B cell (primary cell): ENCODE measurements at regions not wholly inside any gene's neighbourhood (a gene's known extent, or its start where the extent isn't known, plus 50 kb on each side); places are given as distances from the start of the nearest gene placed in this dataset.

Source experiments
- ATAC-seq: fragments of 200-7000 bp; cut with Tn5 transposase; one replicate; pipeline ENCODE4 v1.10.0; 2021; ENCODE audit warnings: low read depth, mild to moderate bottlenecking, moderate number of reproducible peaks, moderate library complexity
- CTCF ChIA-PET: fragments of 350-600 bp; sonication (Branson Sonifier 250); formaldehyde crosslinking; loops from one replicate; lab custom pipeline; 2021; ENCODE audit warnings: antibody characterized with exemption, inconsistent platforms; lab: Charles Lee
- POLR2A ChIA-PET: fragments of 350-600 bp; sonication (Branson Sonifier 250); formaldehyde crosslinking; loops from one replicate; lab custom pipeline; 2021; ENCODE audit warnings: antibody characterized with exemption; lab: Charles Lee
- DNase-seq: peaks from one replicate; pipeline ENCODE4 v3.0.0; 2013
- H2AFZ ChIP-seq: 2 replicates; pipeline ENCODE4 v1.6.1; 2012; ENCODE audit warnings: mild to moderate bottlenecking, low read depth, low read length; ENCODE audit not compliant: insufficient read depth, poor library complexity, severe bottlenecking
- H3K27ac ChIP-seq, 2 donors: 1 replicate in 1 of 2; 2 replicates in 1 of 2; pipeline ENCODE4 v1.5.1; 2012 to 2013; ENCODE audit warnings: low read length in 2 of 2, mild to moderate bottlenecking in 2 of 2, moderate library complexity in 1 of 2
- H3K27me3 ChIP-seq, 4 experiments: fragments of 200-600 bp in 1 of 4; sonication (generic) in 1 of 4; replicated peaks in 1 of 4; 1 replicate in 2 of 4; 2 replicates in 2 of 4; pipeline versions ENCODE4 v1.6.1 to v1.7.0; 2013 to 2016; ENCODE audit warnings: low read length in 3 of 4, mild to moderate bottlenecking in 2 of 4, mixed read lengths in 1 of 4, moderate library complexity in 1 of 4; ENCODE audit not compliant: insufficient read depth in 4 of 4, control insufficient read depth in 3 of 4; ENCODE audit errors: control extremely low read depth in 1 of 4
- H3K36me3 ChIP-seq, 2 experiments: replicated peaks in 1 of 2; 1 replicate in 1 of 2; 2 replicates in 1 of 2; pipeline versions ENCODE4 v1.6.1 to v1.7.1; 2013; ENCODE audit warnings: low read length in 1 of 2; ENCODE audit not compliant: insufficient read depth in 2 of 2, control insufficient read depth in 1 of 2; ENCODE audit errors: control extremely low read depth in 1 of 2, extremely low read depth in 1 of 2
- H3K4me1 ChIP-seq, 2 donors: fragments of 200-600 bp in 1 of 2; sonication (generic) in 1 of 2; 1 replicate in 1 of 2; 2 replicates in 1 of 2; pipeline versions ENCODE4 v1.5.1 to v1.6.1; 2013 to 2017; ENCODE audit warnings: low read length in 2 of 2; ENCODE audit not compliant: control insufficient read depth in 2 of 2, insufficient read depth in 2 of 2
- H3K4me2 ChIP-seq: replicated peaks from 2 replicates; pipeline ENCODE3; 2012; ENCODE audit warnings: mild to moderate bottlenecking, low read depth, low read length; ENCODE audit not compliant: poor library complexity, severe bottlenecking
- H3K4me3 ChIP-seq, 5 experiments: fragments of 200-600 bp in 1 of 5; sonication (generic) in 1 of 5; 1 replicate in 3 of 5; 2 replicates in 2 of 5; pipeline versions ENCODE4 v1.5.1 to v1.7.0; 2011 to 2016; ENCODE audit warnings: low read length in 4 of 5, mild to moderate bottlenecking in 4 of 5, low read depth in 2 of 5, control low read depth in 1 of 5, moderate library complexity in 1 of 5; ENCODE audit not compliant: insufficient read depth in 1 of 5; ENCODE audit errors: control extremely low read depth in 1 of 5, extremely low read depth in 1 of 5
- H3K79me2 ChIP-seq: fragments of 200-600 bp; sonication (generic); one replicate; pipeline ENCODE4 v1.6.0; 2016; ENCODE audit warnings: low read length; ENCODE audit not compliant: control insufficient read depth, insufficient read depth
- H3K9ac ChIP-seq: fragments of 200-600 bp; sonication (generic); 2 replicates; pipeline ENCODE4 v1.6.1; 2017; ENCODE audit warnings: mild to moderate bottlenecking, low read length, moderate library complexity
- H3K9me3 ChIP-seq, 3 donors: one replicate each; pipeline versions ENCODE4 v1.6.1 to v1.7.1; 2013; ENCODE audit warnings: low read length in 2 of 3; ENCODE audit not compliant: control insufficient read depth in 2 of 3, insufficient read depth in 1 of 3; ENCODE audit errors: control extremely low read depth in 1 of 3
- H4K20me1 ChIP-seq: 2 replicates; pipeline ENCODE4 v1.6.0; 2012; ENCODE audit warnings: mild to moderate bottlenecking, low read length; ENCODE audit not compliant: insufficient read depth, control insufficient read depth, poor library complexity, severe bottlenecking
- H3K27ac Mint-ChIP-seq: one replicate; pipeline ENCODE4 v1.8.0; 2021; ENCODE audit warnings: mixed read lengths
- H3K27me3 Mint-ChIP-seq: one replicate; pipeline ENCODE4 v1.8.0; 2021; ENCODE audit warnings: mixed read lengths
- H3K4me1 Mint-ChIP-seq: one replicate; pipeline ENCODE4 v1.8.0; 2021; ENCODE audit warnings: mixed read lengths
- H3K4me3 Mint-ChIP-seq: one replicate; pipeline ENCODE4 v1.8.0; 2021; ENCODE audit warnings: mixed read lengths
- H3K9me3 Mint-ChIP-seq: one replicate; pipeline ENCODE4 v1.8.0; 2022; ENCODE audit warnings: mixed read lengths; ENCODE audit not compliant: insufficient read depth
- EZH2 ChIP-seq: IDR thresholded peaks from 2 replicates; pipeline ENCODE4 v1.6.1; 2012; ENCODE audit warnings: borderline replicate concordance, low read depth, mild to moderate bottlenecking, moderate library complexity, low read length; ENCODE audit not compliant: insufficient read depth, poor library complexity, severe bottlenecking
- WGBS: methylation state at CpG from one replicate; pipeline ENCODE4 v1.1.5; 2013; ENCODE audit warnings: missing lambda C conversion rate; ENCODE audit not compliant: insufficient coverage; 5-methylcytosine and 5-hydroxymethylcytosine counted together
- intact Hi-C: fragments of 100-400 bp; cut with micrococcal nuclease; formaldehyde crosslinking; loops from one replicate; pipeline ENCODE4 v1.10.0; 2022
- TF ChIP-seq, protein P1 (sequence below): fragments of 200-600 bp; IDR thresholded peaks from one replicate; pipeline ENCODE4 v1.8.0; 2022; ENCODE audit warnings: antibody characterized with exemption, mild to moderate bottlenecking

DNA sequence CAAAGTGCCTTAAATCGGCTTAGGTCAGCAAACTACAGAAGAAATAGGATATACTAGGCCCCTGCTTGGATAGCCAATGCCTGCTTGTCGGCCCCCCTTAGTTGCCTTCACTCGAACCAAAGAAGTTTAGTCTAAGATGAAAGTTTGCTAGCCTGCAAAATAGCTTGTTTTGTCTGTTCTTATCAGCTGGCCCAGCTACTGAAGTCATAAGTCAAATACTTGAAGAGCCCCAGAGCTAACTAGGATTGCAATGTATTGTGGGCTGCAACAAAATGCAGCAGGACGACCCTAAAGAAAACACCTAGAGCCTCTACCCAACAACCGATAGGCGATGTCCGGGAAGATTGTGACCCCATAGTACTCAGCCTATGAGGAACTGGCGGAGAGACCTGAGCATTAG lies 183.5 kb upstream of the HS6ST1 start:
- Histone ChIP-seq H3K4me3 (no peak overlapping the region), H3K36me3 (no peaks in the 10 kb centered on the region), H4K20me1 (no peaks in the 10 kb centered on the region), H2AFZ (no peak overlapping the region), H3K79me2 (no peaks in the 10 kb centered on the region), H3K27ac (no peak overlapping the region), H3K9me3 (no peaks in the 10 kb centered on the region), H3K4me1 (peaks cover 30 to 40% of the 10 kb centered on the region in 2 donors), H3K27me3 (peaks cover 0 to 4% (median 1%) of the 10 kb centered on the region in 4 experiments), H3K9ac (no peak overlapping the region), H3K4me2 (no peak overlapping the region)
- H3K9me3 Mint-ChIP-seq = no peaks in the 10 kb centered on the region
- ChIA-PET CTCF (no interaction called here), POLR2A (no interaction called here)
- intact Hi-C loops = no loop called here
- 94% methylated on average over 6 of the region's 8 CpGs for WGBS
- ATAC-seq (no peak), DNase-seq (no peak)
- H3K4me1 Mint-ChIP-seq = peaks cover 41% of the 10 kb centered on the region
- no peaks in the 10 kb centered on the region for H3K27me3 Mint-ChIP-seq
- no peak overlapping the region for H3K4me3 Mint-ChIP-seq
- TF ChIP-seq, protein P1, sequence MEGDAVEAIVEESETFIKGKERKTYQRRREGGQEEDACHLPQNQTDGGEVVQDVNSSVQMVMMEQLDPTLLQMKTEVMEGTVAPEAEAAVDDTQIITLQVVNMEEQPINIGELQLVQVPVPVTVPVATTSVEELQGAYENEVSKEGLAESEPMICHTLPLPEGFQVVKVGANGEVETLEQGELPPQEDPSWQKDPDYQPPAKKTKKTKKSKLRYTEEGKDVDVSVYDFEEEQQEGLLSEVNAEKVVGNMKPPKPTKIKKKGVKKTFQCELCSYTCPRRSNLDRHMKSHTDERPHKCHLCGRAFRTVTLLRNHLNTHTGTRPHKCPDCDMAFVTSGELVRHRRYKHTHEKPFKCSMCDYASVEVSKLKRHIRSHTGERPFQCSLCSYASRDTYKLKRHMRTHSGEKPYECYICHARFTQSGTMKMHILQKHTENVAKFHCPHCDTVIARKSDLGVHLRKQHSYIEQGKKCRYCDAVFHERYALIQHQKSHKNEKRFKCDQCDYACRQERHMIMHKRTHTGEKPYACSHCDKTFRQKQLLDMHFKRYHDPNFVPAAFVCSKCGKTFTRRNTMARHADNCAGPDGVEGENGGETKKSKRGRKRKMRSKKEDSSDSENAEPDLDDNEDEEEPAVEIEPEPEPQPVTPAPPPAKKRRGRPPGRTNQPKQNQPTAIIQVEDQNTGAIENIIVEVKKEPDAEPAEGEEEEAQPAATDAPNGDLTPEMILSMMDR = no peak
- TF ChIP-seq EZH2 = no peak
- H3K27ac Mint-ChIP-seq = no peak overlapping the region

DNA sequence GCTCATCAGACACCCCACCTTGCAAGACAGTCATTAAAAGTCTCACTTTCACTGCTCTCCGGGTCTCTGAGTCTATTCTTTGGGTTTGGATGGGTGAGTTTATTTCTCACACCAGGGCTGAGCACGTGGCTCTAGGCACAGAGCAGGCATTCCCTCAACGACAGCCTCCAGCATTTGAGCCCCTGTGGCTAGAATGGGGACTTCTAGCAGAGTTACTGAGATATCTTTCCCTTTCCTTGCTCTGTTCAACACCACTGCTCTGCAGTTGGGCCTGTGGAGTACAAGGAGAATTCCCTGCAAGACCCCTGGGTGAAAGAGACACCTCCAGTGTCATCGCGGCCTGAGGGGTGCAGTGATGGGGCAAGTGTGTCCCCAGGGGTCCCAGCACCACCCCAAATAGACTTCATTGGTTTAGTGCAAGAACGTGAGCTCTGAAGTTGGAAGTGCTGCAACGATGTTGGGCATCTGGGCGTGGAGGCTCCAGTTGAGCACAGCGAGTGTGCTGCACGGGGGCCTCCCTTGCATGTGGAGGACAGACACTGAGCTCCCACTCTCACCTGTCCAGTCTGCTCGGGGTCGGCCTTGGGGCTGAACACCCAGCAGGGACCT lies 184.1 kb upstream of the HS6ST1 start:
- Histone ChIP-seq H3K27ac (no peak overlapping the region), H3K4me3 (no peak overlapping the region), H3K27me3 (peaks cover 0 to 2% (median 0%) of the 10 kb centered on the region in 4 experiments), H4K20me1 (no peaks in the 10 kb centered on the region), H3K9me3 (no peaks in the 10 kb centered on the region), H3K79me2 (no peaks in the 10 kb centered on the region), H3K36me3 (no peaks in the 10 kb centered on the region), H2AFZ (no peak overlapping the region), H3K4me2 (no peak overlapping the region), H3K9ac (no peak overlapping the region), H3K4me1 (peaks cover 30 to 40% of the 10 kb centered on the region in 2 donors)
- H3K9me3 Mint-ChIP-seq = no peaks in the 10 kb centered on the region
- CTCF ChIA-PET = no interaction called here
- POLR2A ChIA-PET = no interaction called here
- no peaks in the 10 kb centered on the region for H3K27me3 Mint-ChIP-seq
- DNase-seq (no peak), ATAC-seq (no peak)
- intact Hi-C loops = no loop called here
- TF ChIP-seq EZH2 = no peak
- TF ChIP-seq, protein P1 = no peak
- H3K4me3 Mint-ChIP-seq = peak overlapping the region; percentile 47
- 52% methylated on average over 9 of the region's 12 CpGs for WGBS
- peak overlapping the region; percentile 41 for H3K27ac Mint-ChIP-seq
- peaks cover 41% of the 10 kb centered on the region for H3K4me1 Mint-ChIP-seq
